Activated naive CD4-positive, alpha-beta T cell treated with anti-CD3 and anti-CD28 coated beads, Interleukin-2, amount 50 U/mL, for 72 hours (primary cell): ENCODE measurements at regions not wholly inside any gene's neighbourhood (a gene's known extent, or its start where the extent isn't known, plus 50 kb on each side); places are given as distances from the start of the nearest gene placed in this dataset.
"Not testable (repeated sequence)": the region's sequence is repeated elsewhere in the genome, so short reads cannot be mapped to it uniquely, and the experiment has no call there.

ENCODE experiments used
- ATAC-seq, 2 donors: fragments of 150-1000 bp; cut with Tn5 transposase; 2 replicates each; pipeline ENCODE4 v1.10.0; 2021; ENCODE audit warnings: mild to moderate bottlenecking in 2 of 2, moderate library complexity in 2 of 2
- DNase-seq, 2 donors: peaks; one replicate each; pipeline ENCODE4 v3.0.0; 2021 to 2022; ENCODE audit warnings: low spot score in 2 of 2
- H3K27ac Mint-ChIP-seq, 2 donors: one replicate each; pipeline ENCODE4 v1.8.0; 2022; ENCODE audit warnings: mild to moderate bottlenecking in 2 of 2, mixed read lengths in 2 of 2
- H3K36me3 Mint-ChIP-seq, 2 donors: one replicate each; pipeline ENCODE4 v1.8.0; 2022; ENCODE audit warnings: mixed read lengths in 2 of 2
- H3K9me3 Mint-ChIP-seq, 2 donors: one replicate each; pipeline ENCODE4 v1.8.0; 2022; ENCODE audit warnings: mixed read lengths in 2 of 2

DNA sequence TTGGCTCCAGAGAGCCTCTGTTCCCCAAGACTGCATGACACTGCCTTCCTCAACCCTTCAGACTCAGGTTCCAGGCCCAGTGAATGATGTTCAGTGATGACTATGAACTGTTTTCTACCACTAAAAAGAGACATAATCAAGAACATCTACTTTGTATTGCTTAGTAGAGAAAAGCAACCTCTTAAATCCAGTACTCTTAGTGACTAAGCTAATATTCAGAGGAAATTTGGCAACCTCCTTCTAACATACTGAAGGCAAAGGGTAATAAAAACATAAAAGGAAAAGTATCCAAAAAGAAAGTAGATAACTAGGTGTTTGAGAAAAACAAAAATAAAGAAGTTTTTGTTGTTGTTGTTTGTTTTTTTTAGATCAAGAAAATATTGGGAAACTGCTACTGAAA, 153.3 kb upstream of the RUNX1 start:
- DNase-seq (no peak), ATAC-seq (no peak)
- Mint-ChIP-seq H3K36me3 (peaks cover 0 to 14% of the 10 kb centered on the region in 2 donors), H3K27ac (no peak overlapping the region), H3K9me3 (peaks cover 0 to 5% of the 10 kb centered on the region in 2 donors)

- no peak overlapping the region for H3K27ac Mint-ChIP-seq
- no peak for DNase-seq
- H3K9me3 Mint-ChIP-seq, result peaks cover 0 to 9% of the 10 kb centered on the region in 2 donors
- no peak for ATAC-seq
- H3K36me3 Mint-ChIP-seq, result peaks cover 0 to 11% of the 10 kb centered on the region in 2 donors
Observed at GRCh38 chr21:35201799-35202198, 152.7 kb upstream of the RUNX1 start.

DNA sequence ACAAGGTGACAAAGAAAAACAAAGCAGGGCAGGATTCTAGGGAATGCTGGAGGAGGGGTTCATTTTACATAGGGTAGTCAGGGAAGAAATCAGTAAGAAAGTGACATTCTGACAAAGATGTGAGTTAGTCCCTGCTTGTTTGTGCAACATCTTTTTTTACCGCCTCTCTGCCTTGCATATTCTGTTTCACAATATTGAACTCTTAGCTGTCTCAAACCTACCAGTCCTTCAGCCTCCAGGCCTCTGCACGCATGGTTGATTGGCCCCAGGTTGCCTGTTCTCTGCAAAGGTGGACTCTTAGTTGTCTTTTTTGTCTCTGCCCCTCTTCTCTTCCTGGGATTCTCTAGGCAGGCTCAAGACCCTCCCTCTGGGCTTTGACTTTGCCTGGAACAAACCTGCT, 152.2 kb upstream of the RUNX1 start:
- ATAC-seq (no peak), DNase-seq (no peak)
- Mint-ChIP-seq H3K36me3 (peaks cover 0 to 10% of the 10 kb centered on the region in 2 donors), H3K27ac (no peak overlapping the region), H3K9me3 (peaks cover 0 to 12% of the 10 kb centered on the region in 2 donors)

- H3K27ac Mint-ChIP-seq, result no peak overlapping the region
- ATAC-seq (no peak), DNase-seq (no peak)
- peaks cover 4 to 27% of the 10 kb centered on the region in 2 donors for H3K9me3 Mint-ChIP-seq
- peaks cover 0 to 22% of the 10 kb centered on the region in 2 donors for H3K36me3 Mint-ChIP-seq
Observed at GRCh38 chr21:35199733-35200015, 150.6 kb upstream of the RUNX1 start.

DNA sequence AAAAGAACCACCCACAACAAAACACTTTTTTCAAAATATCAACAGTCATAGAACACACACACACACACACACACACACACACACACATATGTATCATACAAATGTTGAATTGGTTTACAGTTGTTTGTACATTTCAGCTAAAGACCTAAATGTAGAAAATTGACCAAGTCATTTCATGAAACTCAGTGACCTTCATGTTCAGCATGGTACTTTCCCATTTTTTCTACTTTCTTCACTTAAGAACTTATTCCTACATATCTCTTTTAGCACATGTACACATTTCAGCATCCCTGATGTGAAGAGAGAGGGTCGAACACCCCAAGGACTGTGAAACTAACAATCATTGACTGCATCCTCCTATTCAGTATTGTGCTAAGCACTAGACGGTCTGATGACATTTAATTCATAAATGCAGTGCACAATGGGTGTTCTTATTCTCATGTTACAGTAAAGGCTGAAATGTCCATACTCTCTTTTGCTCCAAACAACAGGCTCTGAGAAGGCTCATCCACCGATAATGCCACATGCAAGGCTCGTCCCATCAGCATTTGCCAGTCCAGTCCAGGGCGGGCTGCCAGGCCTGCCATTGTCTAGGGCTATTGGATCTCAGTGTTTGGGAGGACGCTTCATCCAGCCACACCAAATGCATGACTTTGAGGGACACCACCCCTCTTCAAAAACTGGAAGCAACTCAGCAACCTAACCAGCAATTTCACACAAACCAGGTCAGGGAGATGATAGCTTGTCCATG, 150.1 kb upstream of the RUNX1 start:
- ATAC-seq, result peak; percentile 24 to 59
- no peak overlapping the region for H3K27ac Mint-ChIP-seq
- H3K36me3 Mint-ChIP-seq, result peaks cover 0 to 23% of the 10 kb centered on the region in 2 donors
- H3K9me3 Mint-ChIP-seq, result peaks cover 4 to 28% of the 10 kb centered on the region in 2 donors
- DNase-seq, result no peak

DNA sequence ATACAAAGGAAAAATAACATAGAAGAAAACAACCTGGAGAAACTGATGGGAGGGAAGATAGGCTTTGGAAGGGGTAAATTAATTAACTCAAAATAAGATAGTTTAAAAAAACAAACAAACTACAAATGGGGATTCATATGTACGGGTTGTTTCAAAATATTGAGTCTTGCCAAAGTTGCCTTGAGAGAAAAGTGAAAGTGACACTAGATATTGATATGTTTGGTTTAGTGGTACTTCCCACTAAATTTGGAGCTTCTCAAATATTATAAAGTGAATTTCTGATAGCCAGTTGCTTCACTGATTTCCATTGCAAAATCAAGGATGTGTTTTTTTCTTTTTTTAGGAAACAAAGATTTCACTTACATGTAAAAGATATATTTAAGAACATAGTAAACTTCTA, 149.5 kb upstream of the RUNX1 start:
- DNase-seq, result no peak
- no peak overlapping the region for H3K27ac Mint-ChIP-seq
- peaks cover 3 to 26% of the 10 kb centered on the region in 2 donors for H3K36me3 Mint-ChIP-seq
- no peak for ATAC-seq
- peaks cover 4 to 31% of the 10 kb centered on the region in 2 donors for H3K9me3 Mint-ChIP-seq

- no peak for DNase-seq
- peak in 1 of 2 donors; percentile 5 for ATAC-seq
- Mint-ChIP-seq H3K27ac (no peak overlapping the region), H3K36me3 (peaks cover 4 to 30% of the 10 kb centered on the region in 2 donors), H3K9me3 (peaks cover 4 to 37% of the 10 kb centered on the region in 2 donors)
Observed at GRCh38 chr21:35197992-35198431, 148.9 kb upstream of the RUNX1 start.

- Mint-ChIP-seq H3K36me3 (peaks cover 4 to 30% of the 10 kb centered on the region in 2 donors), H3K27ac (no peak overlapping the region), H3K9me3 (peaks cover 4 to 43% of the 10 kb centered on the region in 2 donors)
- DNase-seq, result no peak
- peak; percentile 53 to 70 for ATAC-seq
Observed at GRCh38 chr21:35197191-35197590, 148.1 kb upstream of the RUNX1 start.

DNA sequence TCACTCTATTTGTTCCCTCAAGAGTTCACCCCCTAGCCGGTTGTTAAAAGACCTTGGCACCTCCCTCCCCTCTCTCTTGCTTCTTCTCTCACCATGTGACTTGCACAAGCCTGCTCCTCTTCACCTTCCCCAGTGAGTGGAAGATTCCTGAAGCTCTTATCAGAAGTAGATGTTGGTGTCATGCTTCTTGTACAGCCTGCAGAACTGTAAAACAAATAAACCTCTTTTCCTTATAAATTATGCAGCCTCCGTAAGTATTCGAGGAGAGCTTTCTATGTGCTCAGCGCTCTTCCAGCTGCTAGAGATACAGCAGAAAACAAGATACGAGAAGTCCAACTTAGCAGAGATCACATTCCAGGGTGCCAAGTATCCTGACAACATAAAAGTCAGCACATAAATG, 147.0 kb upstream of the RUNX1 start:
- no peak overlapping the region for H3K27ac Mint-ChIP-seq
- no peak for DNase-seq
- no peak for ATAC-seq
- peaks cover 4 to 30% of the 10 kb centered on the region in 2 donors for H3K36me3 Mint-ChIP-seq
- H3K9me3 Mint-ChIP-seq, result peaks cover 4 to 43% of the 10 kb centered on the region in 2 donors

DNA sequence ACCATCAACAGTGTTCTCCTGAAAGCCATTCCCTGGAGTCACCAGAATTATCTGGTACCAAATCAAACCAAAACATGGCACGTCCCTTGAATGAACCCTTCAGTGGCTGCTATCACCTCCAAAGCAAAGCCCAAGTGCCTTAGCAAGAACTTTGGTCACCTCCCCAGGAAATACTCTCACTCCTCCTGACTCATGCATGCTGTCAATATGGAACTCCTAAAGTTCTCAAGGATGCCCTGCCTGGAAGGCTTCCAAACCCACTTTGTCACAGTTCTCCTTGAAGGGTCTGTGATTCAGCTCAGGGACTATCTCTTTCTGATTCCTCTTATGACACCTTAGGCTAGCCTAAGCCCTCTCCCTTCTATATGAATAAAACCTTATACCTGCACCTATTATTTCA, 146.1 kb upstream of the RUNX1 start:
- no peak for DNase-seq
- peak; percentile 16 to 58 for ATAC-seq
- Mint-ChIP-seq H3K36me3 (peaks cover 4 to 30% of the 10 kb centered on the region in 2 donors), H3K27ac (no peak overlapping the region), H3K9me3 (peaks cover 4 to 43% of the 10 kb centered on the region in 2 donors)

- Mint-ChIP-seq H3K36me3 (peaks cover 4 to 21% of the 10 kb centered on the region in 2 donors), H3K27ac (no peak overlapping the region), H3K9me3 (peaks cover 4 to 38% of the 10 kb centered on the region in 2 donors)
- no peak for ATAC-seq
- no peak for DNase-seq
Observed at GRCh38 chr21:35191754-35192153, 142.7 kb upstream of the RUNX1 start.

GRCh38 chr21:35191128-35191527, 142.0 kb upstream of the RUNX1 start:
- ATAC-seq (no peak), DNase-seq (no peak)
- H3K27ac Mint-ChIP-seq, result no peak overlapping the region
- H3K9me3 Mint-ChIP-seq, result peaks cover 4 to 33% of the 10 kb centered on the region in 2 donors
- H3K36me3 Mint-ChIP-seq, result peaks cover 4 to 18% of the 10 kb centered on the region in 2 donors

GRCh38 chr21:35190201-35190701, 141.1 kb upstream of the RUNX1 start:
- ATAC-seq (peak; percentile 56 to 85), DNase-seq (no peak)
- Mint-ChIP-seq H3K36me3 (peaks cover 4 to 14% of the 10 kb centered on the region in 2 donors), H3K9me3 (peaks cover 4 to 26% of the 10 kb centered on the region in 2 donors), H3K27ac (peak overlapping the region in 1 of 2 donors; percentile 9)

DNA sequence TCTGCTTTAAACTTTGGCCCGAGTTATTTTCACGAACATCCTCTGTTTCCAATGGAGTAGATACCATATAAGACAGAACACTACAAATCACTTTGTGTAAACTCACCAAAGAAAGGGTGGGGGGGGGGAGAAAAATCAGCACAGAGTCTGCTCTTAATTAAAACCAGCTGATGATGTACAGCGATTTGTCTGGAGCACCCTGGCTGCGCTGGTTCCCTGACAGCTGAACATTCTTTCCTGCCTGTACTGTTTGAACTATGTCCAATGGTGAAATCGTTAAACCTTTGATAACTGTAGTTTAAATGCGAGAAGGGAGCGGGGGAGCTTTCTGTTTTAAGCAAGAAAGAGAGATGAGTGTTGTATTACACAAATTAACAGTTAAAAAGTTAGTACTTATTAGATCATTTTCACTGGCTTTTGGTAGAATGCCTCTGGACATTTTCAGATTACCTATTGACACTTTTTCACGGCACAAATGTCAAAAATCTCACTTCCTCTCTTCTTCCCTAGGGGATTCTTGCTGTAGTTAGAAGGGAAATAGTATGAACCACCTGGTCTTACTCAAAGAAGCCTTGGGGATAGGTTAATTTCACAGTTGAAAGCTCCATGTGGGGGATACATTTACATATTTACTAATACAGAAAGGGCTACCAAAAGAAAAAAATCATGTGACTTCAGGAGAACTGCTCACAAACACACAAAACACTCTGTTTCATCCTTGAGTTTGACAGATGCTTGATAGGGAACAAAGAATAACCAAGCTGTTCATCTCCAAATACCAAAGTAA, 140.2 kb upstream of the RUNX1 start:
- Mint-ChIP-seq H3K36me3 (peaks cover 4 to 13% of the 10 kb centered on the region in 2 donors), H3K27ac (peak overlapping the region in 1 of 2 donors; percentile 53), H3K9me3 (peaks cover 0 to 23% of the 10 kb centered on the region in 2 donors)
- ATAC-seq (no peak), DNase-seq (no peak)

GRCh38 chr21:35183389-35183788, 134.3 kb upstream of the RUNX1 start:
- Mint-ChIP-seq H3K9me3 (peaks cover 8 to 30% of the 10 kb centered on the region in 2 donors), H3K36me3 (peaks cover 0 to 35% of the 10 kb centered on the region in 2 donors)
- H3K27ac Mint-ChIP-seq, DNase-seq, ATAC-seq: not testable (repeated sequence)

DNA sequence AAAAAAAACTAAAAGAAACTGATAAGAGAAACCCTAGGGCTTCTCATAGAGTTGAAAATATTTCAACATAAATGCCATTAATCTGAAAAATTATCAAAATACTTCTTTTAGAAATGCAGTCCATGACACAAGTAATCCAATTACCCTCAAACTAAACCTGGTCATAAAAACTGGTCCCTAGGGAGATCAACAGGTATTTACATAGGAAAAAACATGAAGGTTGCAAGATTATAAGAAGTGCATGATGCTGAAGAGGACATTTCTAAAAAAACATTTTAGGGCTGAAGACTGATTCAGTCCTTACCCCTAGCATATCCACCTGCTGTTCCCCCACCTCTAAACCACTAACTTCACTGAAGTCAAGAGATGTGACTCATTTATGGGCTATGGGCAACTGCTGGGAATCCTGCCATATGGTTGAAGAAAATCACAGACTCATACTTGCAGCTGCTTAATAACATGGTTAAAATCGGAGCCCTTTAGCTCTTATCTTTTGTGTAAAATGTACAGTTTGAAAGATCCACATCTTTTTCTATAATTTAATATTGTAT, 131.0 kb upstream of the RUNX1 start:
- Mint-ChIP-seq H3K27ac (no peak overlapping the region), H3K36me3 (peaks cover 0 to 62% of the 10 kb centered on the region in 2 donors), H3K9me3 (peaks cover 14 to 49% of the 10 kb centered on the region in 2 donors)
- DNase-seq, result no peak
- peak; percentile 82 to 90 for ATAC-seq

DNA sequence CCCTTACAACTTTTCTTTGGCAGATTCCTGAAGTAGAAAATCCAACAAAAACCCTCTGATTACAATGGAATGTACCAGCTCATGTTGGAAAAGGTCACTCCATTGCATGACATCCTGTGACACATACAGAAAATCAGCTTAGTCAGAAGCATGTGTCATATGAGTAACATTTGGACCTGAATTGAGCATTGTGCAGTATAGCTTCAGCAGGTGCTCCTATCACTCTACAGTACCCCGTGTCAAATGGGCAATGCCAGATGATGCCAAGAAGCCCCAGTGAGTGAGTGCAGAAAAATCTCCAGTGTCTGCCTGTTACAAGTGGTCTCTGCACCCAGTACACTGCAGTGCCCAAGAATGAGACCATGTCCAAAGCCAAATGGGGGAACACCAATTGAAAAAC, 129.7 kb upstream of the RUNX1 start:
- peaks cover 16 to 43% of the 10 kb centered on the region in 2 donors for H3K9me3 Mint-ChIP-seq
- H3K27ac Mint-ChIP-seq, result peak overlapping the region; percentile 79 to 94
- DNase-seq (peak in 1 of 2 donors; percentile 11), ATAC-seq (peak; percentile 92 to 94)
- H3K36me3 Mint-ChIP-seq, result peaks cover 0 to 53% of the 10 kb centered on the region in 2 donors
